ENCODE measurements at regions not wholly inside any gene's neighbourhood (a gene's known extent, or its start where the extent isn't known, plus 50 kb on each side); places are given as distances from the start of the nearest gene placed in this dataset.

- H3K4me3 ChIP-seq (replicated peaks; ENCODE audit: low read depth, low read length), result no peak overlapping the region
- DNase-seq (ENCODE audit: low read depth), result no peak
- TF ChIP-seq CTCF (IDR thresholded peaks at IDR 0.05; ENCODE audit: low read length, missing control alignments), result no peak
These were observed 129.5 kb downstream of the GPX5 start for GRCh38 chr6:28655164-28655563.

GRCh38 chr6:28656715-28657114, 131.0 kb downstream of the GPX5 start:
- no peak for TF ChIP-seq CTCF (IDR thresholded peaks at IDR 0.05; ENCODE audit: low read length, missing control alignments)
- no peak for DNase-seq (ENCODE audit: low read depth)
- H3K4me3 ChIP-seq (replicated peaks; ENCODE audit: low read depth, low read length), result no peak overlapping the region

- DNase-seq (ENCODE audit: low read depth), result no peak
- H3K4me3 ChIP-seq (replicated peaks; ENCODE audit: low read depth, low read length), result peak overlapping the region; percentile 57
- TF ChIP-seq CTCF (IDR thresholded peaks at IDR 0.05; ENCODE audit: low read length, missing control alignments), result no peak
These were observed 131.7 kb downstream of the GPX5 start for GRCh38 chr6:28657381-28657768.

- peak overlapping the region; percentile 57 for H3K4me3 ChIP-seq (replicated peaks; ENCODE audit: low read depth, low read length)
- no peak for TF ChIP-seq CTCF (IDR thresholded peaks at IDR 0.05; ENCODE audit: low read length, missing control alignments)
- DNase-seq (ENCODE audit: low read depth), result peak; percentile 80
These were observed 132.2 kb downstream of the GPX5 start for GRCh38 chr6:28657769-28658465.

GRCh38 chr6:28658475-28659249, 133.0 kb downstream of the GPX5 start:
- DNase-seq (ENCODE audit: low read depth), result no peak
- peak overlapping the region; percentile 57 for H3K4me3 ChIP-seq (replicated peaks; ENCODE audit: low read depth, low read length)
- no peak for TF ChIP-seq CTCF (IDR thresholded peaks at IDR 0.05; ENCODE audit: low read length, missing control alignments)

GRCh38 chr6:28659250-28659566, 133.5 kb downstream of the GPX5 start:
- no peak for TF ChIP-seq CTCF (IDR thresholded peaks at IDR 0.05; ENCODE audit: low read length, missing control alignments)
- peak overlapping the region; percentile 57 for H3K4me3 ChIP-seq (replicated peaks; ENCODE audit: low read depth, low read length)
- no peak for DNase-seq (ENCODE audit: low read depth)

Data from fibroblast of pulmonary artery (primary cell).